Stimulated activated naive CD8-positive, alpha-beta T cell treated with anti-CD3 and anti-CD28 coated beads, Interleukin-15, amount 100 ng/mL, for 72 hours (primary cell): ENCODE measurements at regions not wholly inside any gene's neighbourhood (a gene's known extent, or its start where the extent isn't known, plus 50 kb on each side); places are given as distances from the start of the nearest gene placed in this dataset.

Experiments
- ATAC-seq: fragments of 150-1000 bp; cut with Tn5 transposase; 2 replicates; pipeline ENCODE4 v1.10.0; 2021; ENCODE audit warnings: mild to moderate bottlenecking, moderate library complexity
- DNase-seq, 2 donors: peaks; one replicate each; pipeline ENCODE4 v3.0.0; 2021 to 2022
- H3K27ac Mint-ChIP-seq, 2 donors: one replicate each; pipeline ENCODE4 v1.8.0; 2022; ENCODE audit warnings: mild to moderate bottlenecking in 2 of 2, mixed read lengths in 2 of 2, moderate library complexity in 2 of 2
- H3K27me3 Mint-ChIP-seq: one replicate; pipeline ENCODE4 v1.8.0; 2022; ENCODE audit warnings: mixed read lengths
- H3K4me1 Mint-ChIP-seq: one replicate; pipeline ENCODE4 v1.8.0; 2022; ENCODE audit warnings: mild to moderate bottlenecking, mixed read lengths
- H3K4me3 Mint-ChIP-seq, 2 donors: one replicate each; pipeline ENCODE4 v1.8.0; 2022; ENCODE audit warnings: mild to moderate bottlenecking in 2 of 2, mixed read lengths in 2 of 2, moderate library complexity in 1 of 2
- H3K9me3 Mint-ChIP-seq, 2 donors: one replicate each; pipeline ENCODE4 v1.8.0; 2022; ENCODE audit warnings: mixed read lengths in 2 of 2

DNA sequence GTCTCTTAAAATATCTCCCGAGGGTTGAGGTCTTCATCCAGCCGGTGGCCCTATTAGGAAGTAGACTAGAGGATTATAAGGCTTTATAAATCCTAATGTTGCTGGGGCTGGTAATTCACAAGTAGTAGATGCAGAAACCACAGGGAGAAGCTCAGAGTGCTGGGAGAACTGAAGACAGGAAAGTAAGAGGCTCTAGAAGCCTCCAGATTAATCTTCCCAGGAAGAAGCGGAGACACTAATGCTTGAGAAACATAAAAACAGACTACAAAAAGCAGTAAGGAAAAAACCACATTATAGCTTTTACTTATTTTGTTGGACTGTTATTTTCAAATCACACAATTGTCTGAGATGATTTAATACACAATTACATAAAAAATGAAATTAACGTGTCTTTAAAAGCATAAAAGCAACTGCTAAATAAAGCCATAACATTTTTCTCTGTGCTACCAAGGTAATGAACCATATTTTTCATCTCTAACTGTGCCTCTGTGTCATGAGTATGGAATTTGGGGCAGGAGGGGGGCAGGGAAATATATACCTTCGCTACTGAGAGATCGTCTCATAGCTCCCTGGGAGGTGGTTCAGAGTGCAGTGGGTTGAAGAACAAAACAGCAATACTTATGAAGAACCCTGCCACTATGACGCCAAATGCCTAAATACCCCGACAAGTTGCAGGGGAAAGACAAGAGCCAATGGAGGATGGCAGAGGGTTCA is 806.2 kb upstream of the WWC1 start:
- no peak overlapping the region for H3K27ac Mint-ChIP-seq
- H3K4me1 Mint-ChIP-seq, result no peaks in the 10 kb centered on the region
- ATAC-seq (no peak), DNase-seq (no peak)
- H3K4me3 Mint-ChIP-seq, result no peak overlapping the region
- H3K27me3 Mint-ChIP-seq, result no peaks in the 10 kb centered on the region
- H3K9me3 Mint-ChIP-seq, result peaks cover 12 to 29% of the 10 kb centered on the region in 2 donors

DNA sequence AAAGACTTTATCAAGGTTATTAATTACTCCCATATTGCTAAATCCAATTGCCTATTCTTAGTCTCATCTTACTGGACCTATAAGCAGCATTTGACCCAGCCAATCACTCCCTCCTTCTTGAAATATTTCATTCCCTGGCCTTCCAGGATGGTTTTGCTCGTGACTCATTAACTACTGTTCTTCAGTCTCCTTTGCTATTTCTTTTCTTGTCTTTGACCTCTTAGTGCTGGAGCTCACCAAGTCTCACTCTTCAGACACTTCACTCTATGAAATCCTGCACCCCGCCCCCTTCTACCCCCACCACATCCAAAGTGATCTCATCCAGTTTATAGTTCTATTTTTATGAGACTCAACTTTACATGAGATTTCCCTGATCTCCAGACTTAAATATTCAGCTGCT is 803.1 kb upstream of the WWC1 start:
- no peak for DNase-seq
- Mint-ChIP-seq H3K4me3 (no peak overlapping the region), H3K27ac (no peak overlapping the region), H3K27me3 (no peaks in the 10 kb centered on the region), H3K4me1 (no peaks in the 10 kb centered on the region), H3K9me3 (peaks cover 12 to 29% of the 10 kb centered on the region in 2 donors)
- no peak for ATAC-seq

DNA sequence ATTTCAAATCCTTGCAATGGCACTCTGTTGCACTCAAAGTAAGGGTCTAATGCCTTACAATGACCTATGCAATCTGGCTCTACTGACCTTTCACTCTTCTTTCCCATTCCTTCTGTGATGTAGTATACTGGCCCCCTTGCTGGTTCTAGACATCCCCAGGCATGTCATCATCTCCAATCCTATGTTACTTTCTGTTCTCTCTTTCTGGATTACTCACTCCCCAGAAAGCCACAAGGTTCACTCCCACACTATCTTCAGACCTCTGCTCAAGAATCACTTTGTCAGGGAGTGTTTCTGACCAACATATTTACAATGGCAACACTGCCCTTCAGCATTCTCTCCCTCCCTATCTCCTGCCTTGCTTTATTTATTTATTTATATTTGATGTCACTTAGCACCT is 802.2 kb upstream of the WWC1 start:
- Mint-ChIP-seq H3K27me3 (no peaks in the 10 kb centered on the region), H3K27ac (no peak overlapping the region), H3K9me3 (peaks cover 19 to 27% of the 10 kb centered on the region in 2 donors), H3K4me1 (no peaks in the 10 kb centered on the region), H3K4me3 (no peak overlapping the region)
- ATAC-seq (peak; percentile 46), DNase-seq (no peak)

DNA sequence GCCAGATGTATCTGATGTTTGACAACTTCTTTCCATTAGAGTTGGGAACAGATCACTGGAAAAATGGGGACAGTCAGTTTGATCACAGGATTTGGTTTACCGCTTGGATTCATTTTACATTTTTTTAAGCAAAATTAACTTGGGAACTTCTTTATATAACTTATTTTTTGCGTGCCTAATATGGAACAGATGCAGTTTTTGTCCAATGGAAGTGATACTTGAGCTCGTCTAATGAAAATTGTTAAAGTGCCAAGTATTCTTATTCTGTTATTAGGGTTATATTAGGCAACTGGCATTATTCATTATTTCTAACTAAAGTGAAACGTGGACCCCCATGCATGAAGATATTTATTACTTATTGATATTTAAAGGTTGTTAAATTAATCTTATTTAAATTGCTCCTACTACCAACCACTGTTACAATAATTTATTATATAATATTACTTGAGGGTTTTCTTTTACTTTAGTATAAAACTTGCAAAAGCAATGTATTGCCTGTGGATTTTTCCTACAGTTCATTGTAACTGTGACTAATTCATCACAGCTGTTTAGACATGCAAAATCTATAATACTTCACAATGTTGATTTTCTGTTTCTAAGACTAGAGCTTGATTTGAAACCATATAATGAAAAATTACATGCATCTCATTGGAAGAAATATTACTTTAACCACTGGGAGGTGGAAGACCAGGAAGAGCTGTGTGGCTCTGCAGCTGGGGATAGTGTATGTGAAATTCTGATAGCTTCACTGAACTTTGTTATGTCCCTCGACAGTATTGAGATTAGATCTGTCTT is 787.3 kb upstream of the WWC1 start:
- Mint-ChIP-seq H3K4me3 (no peak overlapping the region), H3K9me3 (peaks cover 9 to 10% of the 10 kb centered on the region in 2 donors), H3K4me1 (no peaks in the 10 kb centered on the region), H3K27me3 (no peaks in the 10 kb centered on the region), H3K27ac (no peak overlapping the region)
- ATAC-seq (no peak), DNase-seq (no peak)

DNA sequence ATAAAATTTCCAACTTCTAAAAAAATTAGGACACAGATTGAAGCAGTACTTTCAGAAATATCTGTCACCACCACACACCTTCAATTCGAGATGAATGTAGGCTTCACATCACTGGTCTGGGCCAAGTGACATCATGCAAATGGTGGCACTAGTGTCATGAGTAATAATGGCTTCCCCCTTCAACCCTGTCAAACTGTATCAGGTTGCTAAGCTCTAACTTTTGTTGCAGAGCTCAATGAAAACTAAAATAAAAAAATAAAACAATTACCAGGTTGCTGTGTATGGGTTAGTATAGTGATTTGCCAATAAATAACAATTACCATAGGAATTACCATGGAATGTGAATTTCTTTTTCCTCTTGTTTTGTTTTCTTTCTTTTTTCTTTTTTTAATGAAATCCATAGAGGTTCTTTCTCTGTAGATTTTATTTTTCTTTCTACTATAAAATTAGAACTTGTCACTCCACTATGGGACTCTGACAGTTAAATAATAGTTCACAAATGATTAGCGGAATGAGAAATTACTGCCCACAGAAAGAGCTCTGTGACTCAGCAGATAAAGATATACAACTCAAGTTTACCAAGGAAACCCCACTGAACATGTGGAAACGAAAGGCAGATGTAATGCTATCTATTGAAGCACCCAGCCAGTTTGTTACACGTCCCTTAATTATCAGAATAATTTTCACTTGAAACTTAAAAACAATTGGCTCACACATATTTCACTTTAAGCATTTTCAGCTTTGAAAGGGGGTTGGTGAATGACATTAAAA is 783.8 kb upstream of the WWC1 start:
- H3K4me1 Mint-ChIP-seq, result no peaks in the 10 kb centered on the region
- H3K27ac Mint-ChIP-seq, result no peak overlapping the region
- DNase-seq (no peak), ATAC-seq (no peak)
- H3K4me3 Mint-ChIP-seq, result no peak overlapping the region
- peaks cover 0 to 7% of the 10 kb centered on the region in 2 donors for H3K9me3 Mint-ChIP-seq
- no peaks in the 10 kb centered on the region for H3K27me3 Mint-ChIP-seq

DNA sequence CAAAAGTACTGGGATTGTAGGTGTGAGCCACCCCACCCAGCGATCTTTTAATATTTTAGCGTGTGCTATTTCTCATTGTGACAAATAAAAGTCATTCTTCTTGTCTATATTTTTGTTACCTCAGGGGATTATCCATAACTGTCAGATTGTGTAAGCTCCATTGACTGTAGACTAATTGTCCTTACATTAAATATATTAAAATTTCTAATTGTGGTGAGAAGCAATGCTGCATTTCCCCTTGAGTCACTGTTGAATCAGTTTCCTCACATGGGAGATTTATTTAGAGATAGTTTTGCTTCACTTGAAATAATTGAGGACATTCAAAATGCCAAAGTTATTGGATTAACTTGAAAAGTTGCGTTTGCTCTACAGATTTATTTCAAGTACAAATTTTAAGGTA is 782.4 kb upstream of the WWC1 start:
- Mint-ChIP-seq H3K4me3 (no peak overlapping the region), H3K4me1 (no peaks in the 10 kb centered on the region), H3K9me3 (peaks cover 0 to 7% of the 10 kb centered on the region in 2 donors)

DNA sequence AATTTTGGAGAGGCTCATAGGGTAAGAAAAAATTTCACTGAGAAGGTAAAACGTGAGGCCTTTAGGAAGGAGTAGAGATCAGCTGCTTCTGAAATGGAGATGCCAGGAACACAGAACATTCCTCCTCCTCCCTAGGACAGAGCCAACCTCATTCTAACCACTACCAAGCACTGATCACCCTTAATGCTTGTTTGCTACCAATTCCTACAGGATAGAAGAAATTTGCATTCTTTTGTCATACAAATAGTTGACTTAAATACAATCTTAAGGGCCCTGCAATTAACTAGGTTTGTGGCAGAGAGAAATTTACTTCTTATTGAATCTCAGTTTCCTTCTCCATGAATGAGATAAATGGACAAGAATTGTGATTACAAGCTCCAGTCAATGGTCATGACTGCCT is 780.2 kb upstream of the WWC1 start:
- DNase-seq, result no peak
- no peak overlapping the region for H3K27ac Mint-ChIP-seq
- ATAC-seq, result no peak
- H3K27me3 Mint-ChIP-seq, result no peaks in the 10 kb centered on the region
- H3K4me1 Mint-ChIP-seq, result no peaks in the 10 kb centered on the region
- H3K9me3 Mint-ChIP-seq, result peaks cover 0 to 7% of the 10 kb centered on the region in 2 donors
- no peak overlapping the region for H3K4me3 Mint-ChIP-seq

More for the DNA sequence above, 782.4 kb upstream of the WWC1 start:
- ATAC-seq (no peak), DNase-seq (no peak)
- H3K27ac Mint-ChIP-seq, result no peak overlapping the region
- H3K27me3 Mint-ChIP-seq, result no peaks in the 10 kb centered on the region

DNA sequence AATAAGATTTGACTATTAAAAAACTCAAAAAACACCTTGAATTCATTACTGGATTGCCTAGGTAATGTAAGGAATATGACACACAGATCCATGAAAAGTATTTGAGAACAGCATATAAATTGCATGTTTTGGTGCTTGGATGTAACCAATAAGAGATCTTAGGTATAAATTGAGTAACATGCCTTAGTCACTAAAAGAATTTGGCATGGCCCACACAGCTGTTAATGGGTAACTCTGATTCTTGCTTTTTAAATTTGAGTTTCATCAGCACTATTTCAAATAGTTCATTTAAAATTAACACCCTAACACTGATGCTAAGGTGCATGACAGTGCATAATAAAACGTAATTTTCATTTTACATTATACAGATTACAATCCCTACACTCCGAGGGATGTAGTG is 779.3 kb upstream of the WWC1 start:
- ATAC-seq, result no peak
- H3K4me3 Mint-ChIP-seq, result no peak overlapping the region
- no peak overlapping the region for H3K27ac Mint-ChIP-seq
- no peaks in the 10 kb centered on the region for H3K27me3 Mint-ChIP-seq
- H3K4me1 Mint-ChIP-seq, result no peaks in the 10 kb centered on the region
- DNase-seq, result no peak
- peaks cover 0 to 7% of the 10 kb centered on the region in 2 donors for H3K9me3 Mint-ChIP-seq

DNA sequence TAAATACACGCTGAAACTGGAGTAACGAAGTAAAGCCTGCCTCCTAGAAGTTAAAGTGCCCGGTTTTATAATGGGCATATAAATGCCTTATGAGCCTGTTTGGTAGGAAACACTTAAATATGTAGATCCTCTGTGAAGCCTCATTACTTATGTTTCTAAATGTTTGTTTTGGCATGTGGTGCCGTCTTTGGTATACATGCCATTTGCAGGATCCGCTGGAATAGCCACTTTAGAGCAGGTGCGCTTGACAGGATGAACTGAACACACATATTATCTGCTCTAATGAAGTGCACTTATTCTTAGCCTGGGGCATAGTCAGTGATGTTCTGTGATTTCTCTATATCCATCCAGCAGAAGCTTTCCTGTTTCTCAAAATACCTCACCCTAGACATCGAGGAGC is 778.1 kb upstream of the WWC1 start:
- peaks cover 0 to 10% of the 10 kb centered on the region in 2 donors for H3K9me3 Mint-ChIP-seq
- no peaks in the 10 kb centered on the region for H3K27me3 Mint-ChIP-seq
- no peaks in the 10 kb centered on the region for H3K4me1 Mint-ChIP-seq
- ATAC-seq (no peak), DNase-seq (no peak)
- no peak overlapping the region for H3K27ac Mint-ChIP-seq
- H3K4me3 Mint-ChIP-seq, result no peak overlapping the region

DNA sequence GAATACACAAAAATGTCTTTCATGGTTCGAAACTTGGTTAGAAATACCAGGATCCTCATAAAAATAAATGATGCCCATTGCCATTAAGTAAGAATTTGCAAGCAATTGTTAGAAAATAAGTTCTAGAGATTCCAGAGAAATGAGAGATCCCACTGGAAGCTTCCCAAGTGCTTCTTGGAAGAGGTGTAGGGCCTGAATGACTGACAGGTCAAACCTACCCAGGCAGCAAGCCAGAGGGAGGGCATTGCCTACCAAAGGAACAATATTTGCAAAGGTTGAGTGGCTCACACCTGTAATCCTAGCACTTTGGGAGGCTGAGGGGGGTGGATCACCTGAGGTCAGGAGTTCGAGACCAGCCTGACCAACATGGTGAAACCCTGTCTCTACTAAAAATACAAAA is 777.0 kb upstream of the WWC1 start:
- Mint-ChIP-seq H3K27ac (no peak overlapping the region), H3K4me1 (no peaks in the 10 kb centered on the region), H3K27me3 (no peaks in the 10 kb centered on the region), H3K4me3 (no peak overlapping the region), H3K9me3 (peaks cover 0 to 19% of the 10 kb centered on the region in 2 donors)
- DNase-seq (no peak), ATAC-seq (no peak)

DNA sequence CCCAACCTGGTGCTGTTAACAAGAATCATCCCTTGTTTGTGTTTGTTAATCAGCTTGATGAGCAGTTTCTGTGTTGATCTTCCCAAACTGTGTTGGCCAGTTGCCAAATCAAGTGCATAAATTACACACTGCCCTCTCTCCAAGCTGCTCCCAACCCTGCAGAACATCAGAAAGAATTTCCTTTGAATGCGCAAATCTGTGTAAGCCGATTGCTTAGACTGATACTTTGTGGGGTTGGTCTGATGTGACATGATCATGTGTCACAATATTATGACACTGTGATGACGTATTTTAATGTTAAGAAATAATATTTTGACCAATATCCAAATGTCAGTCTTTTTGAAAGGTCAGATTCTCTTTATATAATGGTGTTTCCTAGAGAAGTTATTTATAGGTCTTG is 766.4 kb upstream of the WWC1 start:
- no peak for DNase-seq
- ATAC-seq, result no peak
- H3K4me3 Mint-ChIP-seq, result no peak overlapping the region
- H3K27ac Mint-ChIP-seq, result no peak overlapping the region
- no peaks in the 10 kb centered on the region for H3K4me1 Mint-ChIP-seq
- H3K9me3 Mint-ChIP-seq, result peaks cover 0 to 14% of the 10 kb centered on the region in 2 donors
- no peaks in the 10 kb centered on the region for H3K27me3 Mint-ChIP-seq

DNA sequence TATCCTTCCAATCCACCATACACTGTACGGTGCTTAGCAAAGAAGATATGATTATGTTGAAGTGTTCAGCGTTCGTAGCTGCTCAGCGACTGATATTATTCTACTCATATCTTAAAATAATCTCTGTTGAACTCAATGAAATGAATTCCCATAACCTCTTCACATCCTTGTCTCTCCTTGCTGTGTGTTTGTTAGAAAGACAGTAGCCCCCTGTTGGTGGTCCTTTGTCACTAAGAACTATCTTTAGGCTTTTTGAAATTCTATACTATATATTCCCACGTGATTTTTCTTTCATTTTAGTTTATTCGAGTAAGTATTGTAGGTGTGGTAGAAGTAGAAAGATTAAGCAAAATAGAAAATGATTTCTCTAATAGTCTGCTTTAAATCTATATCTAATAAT is 762.8 kb upstream of the WWC1 start:
- Mint-ChIP-seq H3K9me3 (peaks cover 4 to 14% of the 10 kb centered on the region in 2 donors), H3K27ac (no peak overlapping the region), H3K4me1 (no peaks in the 10 kb centered on the region), H3K27me3 (no peaks in the 10 kb centered on the region), H3K4me3 (no peak overlapping the region)
- DNase-seq (no peak), ATAC-seq (no peak)

DNA sequence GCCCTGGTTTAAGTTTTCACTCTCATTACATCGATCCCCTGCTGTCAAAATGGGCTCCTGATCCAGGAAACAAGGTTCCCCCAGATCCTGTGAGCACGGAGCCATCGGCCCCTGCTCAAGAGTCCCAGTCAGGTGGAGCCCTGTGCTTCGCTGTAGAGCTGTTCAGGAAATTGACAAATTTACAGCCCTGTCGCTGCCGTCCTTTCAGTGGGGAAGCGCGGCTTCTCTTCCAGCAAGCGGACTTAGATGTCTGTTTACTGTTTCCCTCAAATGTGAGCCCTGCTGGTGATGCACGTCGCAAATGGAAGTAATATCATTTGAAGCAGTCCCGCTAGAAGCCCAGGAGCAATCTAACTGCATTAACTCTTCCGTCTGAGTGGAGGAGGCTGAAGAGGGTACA is 760.9 kb upstream of the WWC1 start:
- Mint-ChIP-seq H3K4me3 (no peak overlapping the region), H3K27ac (no peak overlapping the region), H3K9me3 (peaks cover 4 to 20% of the 10 kb centered on the region in 2 donors), H3K27me3 (no peaks in the 10 kb centered on the region), H3K4me1 (no peaks in the 10 kb centered on the region)
- DNase-seq (no peak), ATAC-seq (no peak)

DNA sequence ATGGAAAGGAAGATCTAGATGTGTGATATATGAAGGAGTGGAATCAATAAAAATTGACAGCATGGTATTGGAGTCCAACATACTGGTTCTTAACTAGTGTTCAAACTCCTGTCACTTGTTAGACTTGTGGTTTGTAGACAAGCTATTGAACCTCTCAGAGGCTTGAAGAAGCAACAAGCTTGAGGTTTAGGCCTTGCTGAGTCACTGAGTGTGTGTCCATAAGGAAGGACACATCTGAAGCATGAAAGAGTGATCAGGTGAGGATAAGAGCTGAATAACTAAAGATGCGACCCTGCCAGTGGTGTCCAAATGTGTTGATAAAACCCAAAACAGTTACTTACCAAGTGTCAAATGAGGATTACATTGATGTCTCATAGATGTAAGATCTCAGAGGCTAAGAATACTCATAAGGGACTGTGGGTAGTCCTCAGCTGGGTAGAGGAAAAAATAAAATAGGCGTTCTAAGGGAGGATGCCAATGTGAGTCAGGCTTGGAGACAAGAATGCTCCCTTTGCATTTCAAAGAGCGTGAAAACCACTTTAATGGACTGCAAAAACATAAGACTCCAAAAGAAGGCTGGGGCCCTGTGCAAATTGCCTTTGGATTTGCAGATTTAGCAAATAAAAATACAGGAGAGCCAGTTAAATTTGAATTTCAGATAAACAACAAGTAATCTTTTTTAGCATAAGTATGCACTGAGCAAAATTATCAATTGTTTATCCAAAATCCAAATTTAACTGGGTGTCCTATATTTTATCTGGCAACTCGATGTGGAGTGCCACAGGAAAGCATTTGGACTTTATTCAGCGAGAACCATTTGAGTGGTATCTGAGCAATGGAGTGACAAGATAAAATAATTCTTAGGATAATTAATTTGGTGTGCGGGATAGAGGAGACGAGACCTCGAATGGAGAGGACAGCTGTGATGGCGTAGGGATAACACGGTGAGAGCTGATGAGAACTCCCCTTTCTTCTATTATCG is 757.3 kb upstream of the WWC1 start:
- Mint-ChIP-seq H3K27ac (no peak overlapping the region), H3K4me3 (no peak overlapping the region), H3K9me3 (peaks cover 8 to 13% of the 10 kb centered on the region in 2 donors), H3K4me1 (no peaks in the 10 kb centered on the region), H3K27me3 (no peaks in the 10 kb centered on the region)
- ATAC-seq (no peak), DNase-seq (no peak)

DNA sequence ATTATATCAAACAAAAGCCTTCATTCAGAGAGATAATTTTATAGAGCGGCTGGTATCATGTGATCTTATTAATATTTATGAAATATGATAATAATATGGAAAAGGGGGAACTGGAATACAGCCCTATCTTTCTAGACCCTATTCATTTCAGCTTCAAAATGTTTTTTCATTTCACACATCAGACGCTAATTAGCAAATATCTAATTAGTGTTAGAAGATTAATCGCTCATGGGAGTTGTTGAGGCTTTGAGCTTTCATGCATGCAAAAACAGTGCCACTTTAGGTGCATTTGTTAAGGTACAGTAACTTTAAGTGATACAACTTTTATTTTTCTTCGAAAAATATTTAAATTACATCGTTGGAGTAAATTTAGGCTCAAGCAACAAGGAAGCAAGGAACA is 751.7 kb upstream of the WWC1 start:
- H3K4me1 Mint-ChIP-seq, result no peaks in the 10 kb centered on the region
- no peak for ATAC-seq
- H3K4me3 Mint-ChIP-seq, result no peak overlapping the region
- DNase-seq, result no peak
- H3K27ac Mint-ChIP-seq, result no peak overlapping the region
- peaks cover 3 to 10% of the 10 kb centered on the region in 2 donors for H3K9me3 Mint-ChIP-seq
- H3K27me3 Mint-ChIP-seq, result no peaks in the 10 kb centered on the region
